ENCODE measurements at regions not wholly inside any gene's neighbourhood (a gene's known extent, or its start where the extent isn't known, plus 50 kb on each side); places are given as distances from the start of the nearest gene placed in this dataset.
A peak's percentile ranks its signal among the peaks of the same experiment; 100 is the strongest.

DNA sequence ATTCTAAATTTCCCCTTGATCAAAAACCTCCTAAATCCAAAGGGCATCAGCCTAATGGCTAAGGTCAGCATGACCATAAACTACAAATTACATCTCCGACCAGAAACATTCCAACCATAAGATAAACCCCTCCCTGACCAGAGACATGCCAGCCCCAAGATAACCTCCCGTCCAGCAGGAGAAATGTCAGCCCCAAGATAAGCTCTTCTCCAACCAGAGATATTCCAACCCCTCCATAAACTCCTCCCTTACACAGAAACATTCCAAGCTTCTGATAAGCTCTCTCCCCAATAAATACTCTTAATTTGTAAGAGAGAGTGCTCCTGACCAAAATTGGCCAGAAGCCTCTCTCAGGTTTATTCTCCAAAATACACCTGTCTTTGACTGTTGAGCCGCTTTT lies 274.0 kb downstream of the RNF152 start:
- no peak overlapping the region for H3K27ac ChIP-seq
- H3K36me3 ChIP-seq = no peaks in the 10 kb centered on the region
- TF ChIP-seq, protein P1, sequence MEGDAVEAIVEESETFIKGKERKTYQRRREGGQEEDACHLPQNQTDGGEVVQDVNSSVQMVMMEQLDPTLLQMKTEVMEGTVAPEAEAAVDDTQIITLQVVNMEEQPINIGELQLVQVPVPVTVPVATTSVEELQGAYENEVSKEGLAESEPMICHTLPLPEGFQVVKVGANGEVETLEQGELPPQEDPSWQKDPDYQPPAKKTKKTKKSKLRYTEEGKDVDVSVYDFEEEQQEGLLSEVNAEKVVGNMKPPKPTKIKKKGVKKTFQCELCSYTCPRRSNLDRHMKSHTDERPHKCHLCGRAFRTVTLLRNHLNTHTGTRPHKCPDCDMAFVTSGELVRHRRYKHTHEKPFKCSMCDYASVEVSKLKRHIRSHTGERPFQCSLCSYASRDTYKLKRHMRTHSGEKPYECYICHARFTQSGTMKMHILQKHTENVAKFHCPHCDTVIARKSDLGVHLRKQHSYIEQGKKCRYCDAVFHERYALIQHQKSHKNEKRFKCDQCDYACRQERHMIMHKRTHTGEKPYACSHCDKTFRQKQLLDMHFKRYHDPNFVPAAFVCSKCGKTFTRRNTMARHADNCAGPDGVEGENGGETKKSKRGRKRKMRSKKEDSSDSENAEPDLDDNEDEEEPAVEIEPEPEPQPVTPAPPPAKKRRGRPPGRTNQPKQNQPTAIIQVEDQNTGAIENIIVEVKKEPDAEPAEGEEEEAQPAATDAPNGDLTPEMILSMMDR (IDR thresholded peaks at IDR 0.05) = no peak
- H3K9me3 ChIP-seq = no peaks in the 10 kb centered on the region
- H3K4me3 ChIP-seq = no peak overlapping the region
- intact Hi-C loops (cut with DNase I; ENCODE audit: low total_unique reads) = no loop called here
- no peaks in the 10 kb centered on the region for H3K27me3 ChIP-seq
- peaks cover 0 to 4% (median 0%) of the 10 kb centered on the region in 4 donors for H3K4me1 ChIP-seq
- no peak for DNase-seq

DNA sequence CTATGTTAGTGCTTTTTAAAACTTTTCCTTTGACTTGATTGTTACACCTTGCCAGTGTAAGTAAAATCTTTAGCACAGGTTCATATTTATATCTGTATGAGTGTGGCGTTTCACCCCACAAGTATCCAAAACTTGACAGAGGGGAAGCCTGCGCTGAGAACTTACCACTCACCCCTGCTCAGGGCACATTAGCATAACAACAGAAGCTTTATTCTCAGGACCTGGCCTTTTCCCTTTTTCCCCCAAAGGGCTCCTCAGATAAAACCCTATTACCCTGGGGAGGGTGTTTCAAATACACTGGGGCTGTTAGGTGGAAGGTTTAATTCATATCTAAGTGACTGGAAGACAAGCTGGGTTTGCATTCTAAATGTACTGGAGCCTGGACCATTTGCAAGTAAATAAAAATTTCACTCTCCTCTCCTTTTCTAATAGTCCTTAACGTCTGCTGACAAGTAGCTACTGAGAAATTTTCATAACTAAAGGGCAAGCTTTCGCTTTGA lies 276.6 kb downstream of the RNF152 start:
- intact Hi-C loops (cut with DNase I; ENCODE audit: low total_unique reads) = no loop called here
- H3K4me3 ChIP-seq = no peak overlapping the region

DNA sequence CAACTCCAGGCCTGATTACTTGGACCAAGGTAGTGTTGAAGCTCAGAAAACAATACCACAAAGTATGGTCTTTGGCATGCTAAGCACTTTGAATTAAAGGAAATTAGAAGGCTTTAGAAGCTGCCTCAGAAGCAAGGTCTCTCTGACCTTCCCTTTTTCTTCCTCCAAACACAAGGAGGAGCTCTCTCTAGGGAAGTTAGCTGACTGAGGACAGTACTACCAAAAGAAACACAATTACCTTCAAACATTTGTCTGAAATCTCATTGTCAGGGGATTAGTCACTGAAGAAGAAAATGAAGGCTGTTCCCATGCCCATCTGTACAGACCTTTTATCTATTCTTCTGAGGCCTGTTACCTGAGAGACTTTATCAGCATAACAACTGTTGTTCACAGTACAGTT lies 279.3 kb downstream of the CDH20 start:
- Histone ChIP-seq H3K27me3 (no peaks in the 10 kb centered on the region), H3K4me3 (no peak overlapping the region), H3K4me1 (peaks cover 0 to 5% (median under 1%) of the 10 kb centered on the region in 4 donors), H3K27ac (no peak overlapping the region), H3K9me3 (peaks cover 0 to 4% (median 0%) of the 10 kb centered on the region in 3 donors), H3K36me3 (no peaks in the 10 kb centered on the region)
- no peak for DNase-seq
- intact Hi-C loops (cut with DNase I; ENCODE audit: low total_unique reads) = no loop called here
- TF ChIP-seq, protein P1 (IDR thresholded peaks at IDR 0.05) = no peak

More for the DNA sequence above, 276.6 kb downstream of the RNF152 start:
- Histone ChIP-seq H3K4me1 (peaks cover 0 to 4% (median 0%) of the 10 kb centered on the region in 4 donors), H3K27ac (no peak overlapping the region), H3K36me3 (no peaks in the 10 kb centered on the region), H3K27me3 (no peaks in the 10 kb centered on the region), H3K9me3 (no peaks in the 10 kb centered on the region)
- TF ChIP-seq, protein P1 (IDR thresholded peaks at IDR 0.05) = no peak
- no peak for DNase-seq

DNA sequence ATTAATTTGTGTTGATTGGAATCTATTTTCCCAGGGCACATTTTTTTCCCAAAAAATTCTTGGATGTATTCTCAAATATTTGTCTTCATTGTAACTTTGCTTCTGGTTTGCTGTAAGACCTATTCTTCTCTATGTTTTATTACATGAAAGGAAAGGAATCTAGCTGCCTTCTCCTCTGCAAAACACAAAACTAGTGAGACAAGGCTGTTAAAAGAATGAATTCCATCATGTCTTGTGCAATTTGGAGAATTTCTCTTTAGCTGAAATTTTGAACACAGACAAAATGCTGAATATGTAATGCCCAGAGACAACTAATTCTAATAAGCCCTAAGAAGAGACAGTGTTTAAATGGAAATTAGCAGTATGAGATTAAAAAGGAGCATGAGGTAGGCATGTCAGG lies 275.9 kb downstream of the CDH20 start:
- H3K4me1 ChIP-seq = peaks cover 0 to 16% (median 11%) of the 10 kb centered on the region in 4 donors
- no peak for DNase-seq
- TF ChIP-seq, protein P1 (IDR thresholded peaks at IDR 0.05) = no peak
- no peak overlapping the region for H3K4me3 ChIP-seq
- no peaks in the 10 kb centered on the region for H3K36me3 ChIP-seq
- H3K9me3 ChIP-seq = peaks cover 0 to 4% (median 0%) of the 10 kb centered on the region in 3 donors
- no peak overlapping the region for H3K27ac ChIP-seq
- intact Hi-C loops (cut with DNase I; ENCODE audit: low total_unique reads) = no loop called here
- no peaks in the 10 kb centered on the region for H3K27me3 ChIP-seq

DNA sequence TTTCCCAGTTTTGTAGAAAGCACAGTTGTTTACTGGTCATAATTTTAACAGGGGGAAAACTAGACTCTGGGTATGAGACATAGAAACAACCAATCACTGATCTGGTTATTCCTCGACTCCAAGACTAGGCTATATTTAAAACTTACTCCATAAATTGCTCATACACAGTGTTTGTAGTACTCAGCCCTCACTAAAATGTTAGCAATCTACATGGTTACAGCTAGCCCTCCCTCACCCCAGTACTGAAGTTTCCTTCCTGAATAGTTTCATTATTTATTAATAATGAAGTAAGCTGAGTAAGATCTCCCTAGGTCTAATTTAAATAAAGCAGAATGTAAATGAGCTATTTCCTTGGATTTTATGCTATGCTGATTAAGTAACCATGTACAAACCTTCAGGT lies 275.1 kb downstream of the CDH20 start:
- peaks cover 0 to 4% (median 0%) of the 10 kb centered on the region in 3 donors for H3K9me3 ChIP-seq
- no peaks in the 10 kb centered on the region for H3K27me3 ChIP-seq
- DNase-seq = no peak
- H3K4me3 ChIP-seq = no peak overlapping the region
- intact Hi-C loops (cut with DNase I; ENCODE audit: low total_unique reads) = no loop called here
- TF ChIP-seq, protein P1 (IDR thresholded peaks at IDR 0.05) = no peak
- H3K4me1 ChIP-seq = peaks cover 0 to 16% (median 11%) of the 10 kb centered on the region in 4 donors
- peak overlapping the region in 1 of 2 donors; percentile 4 for H3K27ac ChIP-seq
- H3K36me3 ChIP-seq = no peaks in the 10 kb centered on the region

DNA sequence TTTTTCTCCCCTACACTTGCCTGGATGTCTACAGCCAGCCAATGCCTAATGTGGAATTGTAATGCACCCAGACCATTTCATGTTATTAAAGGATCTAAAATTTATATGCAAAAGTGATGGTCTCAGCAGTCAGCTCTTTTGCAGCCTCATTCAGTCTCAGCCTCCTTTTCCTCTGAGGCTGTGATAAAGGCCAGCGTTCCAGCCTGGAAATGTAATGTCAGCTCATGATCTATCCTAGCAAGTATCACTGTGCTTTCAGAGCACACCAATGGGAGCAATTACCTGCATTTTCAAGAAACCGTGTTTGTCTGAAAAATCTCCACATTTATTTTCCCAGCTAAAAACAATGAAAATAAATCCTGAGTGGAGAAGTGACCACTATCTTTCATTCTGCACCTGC lies 274.6 kb downstream of the CDH20 start:
- H3K27ac ChIP-seq = peak overlapping the region in 1 of 2 donors; percentile 4
- no peaks in the 10 kb centered on the region for H3K36me3 ChIP-seq
- H3K4me1 ChIP-seq = peaks cover 0 to 16% (median 11%) of the 10 kb centered on the region in 4 donors
- peaks cover 0 to 4% (median 0%) of the 10 kb centered on the region in 3 donors for H3K9me3 ChIP-seq
- no peaks in the 10 kb centered on the region for H3K27me3 ChIP-seq
- intact Hi-C loops (cut with DNase I; ENCODE audit: low total_unique reads) = no loop called here
- no peak for DNase-seq
- H3K4me3 ChIP-seq = no peak overlapping the region
- TF ChIP-seq, protein P1 (IDR thresholded peaks at IDR 0.05) = no peak

Measured in tibial artery (tissue), 4 donors.